Brain microvascular endothelial cell (primary cell): ENCODE measurements at regions not wholly inside any gene's neighbourhood (a gene's known extent, or its start where the extent isn't known, plus 50 kb on each side); places are given as distances from the start of the nearest gene placed in this dataset.
"Not testable (repeated sequence)": the region's sequence is repeated elsewhere in the genome, so short reads cannot be mapped to it uniquely, and the experiment has no call there.

Source experiments
- DNase-seq: peaks from one replicate; pipeline ENCODE4 v3.0.0-alpha.2; 2020
- H3K27ac ChIP-seq: fragments of 250-450 bp; sonication (Bioruptor Pico); 2 replicates; pipeline ENCODE4 v1.5.1; 2020; ENCODE audit warnings: mild to moderate bottlenecking, moderate library complexity
- H3K27me3 ChIP-seq: fragments of 250-450 bp; sonication (Bioruptor Pico); replicated peaks from 2 replicates; pipeline ENCODE4 v1.5.1; 2020; ENCODE audit warnings: mild to moderate bottlenecking
- H3K36me3 ChIP-seq: fragments of 250-450 bp; sonication (Bioruptor Pico); replicated peaks from 2 replicates; pipeline ENCODE4 v1.5.1; 2020; ENCODE audit warnings: mild to moderate bottlenecking
- H3K4me3 ChIP-seq: 2 replicates; pipeline ENCODE4 v1.5.1; 2011; ENCODE audit warnings: low read depth, mild to moderate bottlenecking, control low read depth, low read length, moderate library complexity
- in situ Hi-C: cut with HindIII; loops from 2 replicates; pipeline ENCODE4 v1.10.0; 2017; ENCODE audit warnings: low sequenced_read_pairs, low pct_ligation_motif_present
- TF ChIP-seq, protein P1 (sequence below): IDR thresholded peaks from 2 replicates; pipeline ENCODE4 v1.5.1; 2011; ENCODE audit warnings: low read depth, mild to moderate bottlenecking, moderate library complexity, low read length, control low read depth, inconsistent platforms; ENCODE audit errors: missing control alignments

GRCh38 chr4:112951362-112952312 is 97.8 kb upstream of the ANK2 start:
- Histone ChIP-seq H3K36me3 (no peaks in the 10 kb centered on the region), H3K27me3 (no peaks in the 10 kb centered on the region), H3K4me3 (no peak overlapping the region), H3K27ac (no peak overlapping the region)
- TF ChIP-seq, protein P1, sequence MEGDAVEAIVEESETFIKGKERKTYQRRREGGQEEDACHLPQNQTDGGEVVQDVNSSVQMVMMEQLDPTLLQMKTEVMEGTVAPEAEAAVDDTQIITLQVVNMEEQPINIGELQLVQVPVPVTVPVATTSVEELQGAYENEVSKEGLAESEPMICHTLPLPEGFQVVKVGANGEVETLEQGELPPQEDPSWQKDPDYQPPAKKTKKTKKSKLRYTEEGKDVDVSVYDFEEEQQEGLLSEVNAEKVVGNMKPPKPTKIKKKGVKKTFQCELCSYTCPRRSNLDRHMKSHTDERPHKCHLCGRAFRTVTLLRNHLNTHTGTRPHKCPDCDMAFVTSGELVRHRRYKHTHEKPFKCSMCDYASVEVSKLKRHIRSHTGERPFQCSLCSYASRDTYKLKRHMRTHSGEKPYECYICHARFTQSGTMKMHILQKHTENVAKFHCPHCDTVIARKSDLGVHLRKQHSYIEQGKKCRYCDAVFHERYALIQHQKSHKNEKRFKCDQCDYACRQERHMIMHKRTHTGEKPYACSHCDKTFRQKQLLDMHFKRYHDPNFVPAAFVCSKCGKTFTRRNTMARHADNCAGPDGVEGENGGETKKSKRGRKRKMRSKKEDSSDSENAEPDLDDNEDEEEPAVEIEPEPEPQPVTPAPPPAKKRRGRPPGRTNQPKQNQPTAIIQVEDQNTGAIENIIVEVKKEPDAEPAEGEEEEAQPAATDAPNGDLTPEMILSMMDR = peak; percentile 27
- DNase-seq = no peak
- in situ Hi-C loops = no loop called here

GRCh38 chr4:112952313-112952700 is 97.1 kb upstream of the ANK2 start:
- TF ChIP-seq, protein P1 = no peak
- H3K27me3 ChIP-seq = no peaks in the 10 kb centered on the region

GRCh38 chr4:112953262-112953661 is 96.2 kb upstream of the ANK2 start:
- TF ChIP-seq, protein P1 = no peak
- no peak overlapping the region for H3K27ac ChIP-seq
- in situ Hi-C loops = no loop called here
- H3K27me3 ChIP-seq = no peaks in the 10 kb centered on the region
- DNase-seq = no peak
- no peak overlapping the region for H3K4me3 ChIP-seq
- no peaks in the 10 kb centered on the region for H3K36me3 ChIP-seq

More at GRCh38 chr4:112952313-112952700, 97.1 kb upstream of the ANK2 start:
- H3K36me3 ChIP-seq = no peaks in the 10 kb centered on the region
- no peak overlapping the region for H3K4me3 ChIP-seq
- DNase-seq = no peak
- in situ Hi-C loops = no loop called here
- H3K27ac ChIP-seq = no peak overlapping the region

- Histone ChIP-seq H3K27ac (no peak overlapping the region), H3K36me3 (no peaks in the 10 kb centered on the region), H3K27me3 (no peaks in the 10 kb centered on the region), H3K4me3 (no peak overlapping the region)
- no peak for DNase-seq
- in situ Hi-C loops = no loop called here
- TF ChIP-seq, protein P1 = no peak
Measured at GRCh38 chr4:112954286-112954685, 95.2 kb upstream of the ANK2 start.

- Histone ChIP-seq H3K4me3 (no peak overlapping the region), H3K27ac (no peak overlapping the region), H3K27me3 (no peaks in the 10 kb centered on the region), H3K36me3 (no peaks in the 10 kb centered on the region)
- TF ChIP-seq, protein P1 = no peak
- DNase-seq = no peak
- in situ Hi-C loops = no loop called here
Measured at GRCh38 chr4:112956484-112956896, 93.0 kb upstream of the ANK2 start.

GRCh38 chr4:112957764-112958163 is 91.7 kb upstream of the ANK2 start:
- H3K36me3 ChIP-seq, H3K4me3 ChIP-seq, in situ Hi-C loops: not testable (repeated sequence)

More at GRCh38 chr4:112957764-112958163, 91.7 kb upstream of the ANK2 start:
- not testable (repeated sequence) for H3K27me3 ChIP-seq, H3K27ac ChIP-seq, DNase-seq
